ENCODE measurements at regions not wholly inside any gene's neighbourhood (a gene's known extent, or its start where the extent isn't known, plus 50 kb on each side); places are given as distances from the start of the nearest gene placed in this dataset.

GRCh38 chr13:58048670-58049069 is 417.1 kb downstream of the PCDH17 start:
- H3K9me3 ChIP-seq (ENCODE audit: control insufficient read depth in 1 of 2, low read length in 2 of 2), result no peaks in the 10 kb centered on the region
- no peaks in the 10 kb centered on the region for H3K4me1 ChIP-seq (ENCODE audit: insufficient read depth, low read length)
- no peak for DNase-seq
- H3K27me3 ChIP-seq (ENCODE audit: insufficient read depth, low read length), result no peaks in the 10 kb centered on the region
- Mint-ChIP-seq H3K36me3 (no peaks in the 10 kb centered on the region), H3K4me1 (no peaks in the 10 kb centered on the region), H3K27ac (no peak overlapping the region), H3K27me3 (no peaks in the 10 kb centered on the region), H3K4me3 (no peak overlapping the region), H3K9me3 (peaks cover 2 to 12% (median 6%) of the 10 kb centered on the region in 8 donors)
- intact Hi-C loops (cut with micrococcal nuclease), result no loop called here
- CTCF ChIA-PET (ENCODE audit: partially characterized antibody), result no interaction called here
- no peak overlapping the region for H3K4me3 ChIP-seq (ENCODE audit: low read length in 2 of 2)
- POLR2A ChIA-PET (ENCODE audit: partially characterized antibody), result no interaction called here
- no peaks in the 10 kb centered on the region for H3K36me3 ChIP-seq (ENCODE audit: insufficient read depth, low read length)
- H3K27ac ChIP-seq (ENCODE audit: low read depth, low read length), result no peak overlapping the region

GRCh38 chr13:58051396-58051795 is 419.9 kb downstream of the PCDH17 start:
- no peak overlapping the region for H3K27ac Mint-ChIP-seq
- Histone ChIP-seq H3K4me3 (ENCODE audit: low read length in 2 of 2) (no peak overlapping the region), H3K27ac (ENCODE audit: low read depth, low read length) (no peak overlapping the region), H3K4me1 (ENCODE audit: insufficient read depth, low read length) (no peaks in the 10 kb centered on the region), H3K27me3 (ENCODE audit: insufficient read depth, low read length) (no peaks in the 10 kb centered on the region), H3K9me3 (ENCODE audit: control insufficient read depth in 1 of 2, low read length in 2 of 2) (no peaks in the 10 kb centered on the region), H3K36me3 (ENCODE audit: insufficient read depth, low read length) (no peaks in the 10 kb centered on the region)
- no peak for DNase-seq
- no peak overlapping the region for H3K4me3 Mint-ChIP-seq
- H3K4me1 Mint-ChIP-seq, result no peaks in the 10 kb centered on the region
- intact Hi-C loops (cut with micrococcal nuclease), result no loop called here
- H3K36me3 Mint-ChIP-seq, result no peaks in the 10 kb centered on the region
- ChIA-PET POLR2A (ENCODE audit: partially characterized antibody) (no interaction called here), CTCF (ENCODE audit: partially characterized antibody) (no interaction called here)
- H3K27me3 Mint-ChIP-seq, result no peaks in the 10 kb centered on the region
- H3K9me3 Mint-ChIP-seq, result peaks cover 1 to 12% (median 5%) of the 10 kb centered on the region in 8 donors

- Mint-ChIP-seq H3K27ac (no peak overlapping the region), H3K9me3 (peaks cover 0 to 12% (median 5%) of the 10 kb centered on the region in 8 donors), H3K4me1 (no peaks in the 10 kb centered on the region), H3K4me3 (no peak overlapping the region), H3K27me3 (no peaks in the 10 kb centered on the region), H3K36me3 (no peaks in the 10 kb centered on the region)
- H3K27ac ChIP-seq (ENCODE audit: low read depth, low read length), result no peak overlapping the region
- POLR2A ChIA-PET (ENCODE audit: partially characterized antibody), result no interaction called here
- no peak overlapping the region for H3K4me3 ChIP-seq (ENCODE audit: low read length in 2 of 2)
- H3K9me3 ChIP-seq (ENCODE audit: control insufficient read depth in 1 of 2, low read length in 2 of 2), result no peaks in the 10 kb centered on the region
- H3K36me3 ChIP-seq (ENCODE audit: insufficient read depth, low read length), result no peaks in the 10 kb centered on the region
- CTCF ChIA-PET (ENCODE audit: partially characterized antibody), result no interaction called here
- no peaks in the 10 kb centered on the region for H3K4me1 ChIP-seq (ENCODE audit: insufficient read depth, low read length)
- DNase-seq, result no peak
- intact Hi-C loops (cut with micrococcal nuclease), result no loop called here
- no peaks in the 10 kb centered on the region for H3K27me3 ChIP-seq (ENCODE audit: insufficient read depth, low read length)
Observed at GRCh38 chr13:58051807-58052375, 420.3 kb downstream of the PCDH17 start.

- Mint-ChIP-seq H3K27me3 (no peaks in the 10 kb centered on the region), H3K4me1 (no peaks in the 10 kb centered on the region), H3K36me3 (no peaks in the 10 kb centered on the region), H3K4me3 (no peak overlapping the region), H3K9me3 (peaks cover 0 to 11% (median 2%) of the 10 kb centered on the region in 8 donors), H3K27ac (no peak overlapping the region)
- H3K27me3 ChIP-seq (ENCODE audit: insufficient read depth, low read length), result no peaks in the 10 kb centered on the region
- H3K4me3 ChIP-seq (ENCODE audit: low read length in 2 of 2), result no peak overlapping the region
- H3K4me1 ChIP-seq (ENCODE audit: insufficient read depth, low read length), result no peaks in the 10 kb centered on the region
- no peak overlapping the region for H3K27ac ChIP-seq (ENCODE audit: low read depth, low read length)
- CTCF ChIA-PET (ENCODE audit: partially characterized antibody), result no interaction called here
- DNase-seq, result no peak
- no peaks in the 10 kb centered on the region for H3K9me3 ChIP-seq (ENCODE audit: control insufficient read depth in 1 of 2, low read length in 2 of 2)
- intact Hi-C loops (cut with micrococcal nuclease), result no loop called here
- H3K36me3 ChIP-seq (ENCODE audit: insufficient read depth, low read length), result no peaks in the 10 kb centered on the region
- POLR2A ChIA-PET (ENCODE audit: partially characterized antibody), result no interaction called here
Observed at GRCh38 chr13:58056426-58056825, 424.9 kb downstream of the PCDH17 start.

- H3K4me1 Mint-ChIP-seq, result no peaks in the 10 kb centered on the region
- H3K4me3 ChIP-seq (ENCODE audit: low read length in 2 of 2), result no peak overlapping the region
- H3K4me1 ChIP-seq (ENCODE audit: insufficient read depth, low read length), result no peaks in the 10 kb centered on the region
- ChIA-PET CTCF (ENCODE audit: partially characterized antibody) (no interaction called here), POLR2A (ENCODE audit: partially characterized antibody) (no interaction called here)
- peaks cover 0 to 7% (median under 1%) of the 10 kb centered on the region in 8 donors for H3K9me3 Mint-ChIP-seq
- H3K36me3 Mint-ChIP-seq, result no peaks in the 10 kb centered on the region
- H3K27me3 ChIP-seq (ENCODE audit: insufficient read depth, low read length), result no peaks in the 10 kb centered on the region
- H3K36me3 ChIP-seq (ENCODE audit: insufficient read depth, low read length), result no peaks in the 10 kb centered on the region
- H3K27ac Mint-ChIP-seq, result no peak overlapping the region
- intact Hi-C loops (cut with micrococcal nuclease), result no loop called here
- no peaks in the 10 kb centered on the region for H3K27me3 Mint-ChIP-seq
- H3K4me3 Mint-ChIP-seq, result no peak overlapping the region
- no peak overlapping the region for H3K27ac ChIP-seq (ENCODE audit: low read depth, low read length)
- H3K9me3 ChIP-seq (ENCODE audit: control insufficient read depth in 1 of 2, low read length in 2 of 2), result no peaks in the 10 kb centered on the region
- no peak for DNase-seq
Observed at GRCh38 chr13:58059624-58060023, 428.1 kb downstream of the PCDH17 start.

- intact Hi-C loops (cut with micrococcal nuclease), result no loop called here
- peaks cover 0 to 11% (median 0%) of the 10 kb centered on the region in 8 donors for H3K9me3 Mint-ChIP-seq
- H3K36me3 Mint-ChIP-seq, result no peaks in the 10 kb centered on the region
- H3K27me3 Mint-ChIP-seq, result no peaks in the 10 kb centered on the region
- H3K9me3 ChIP-seq (ENCODE audit: control insufficient read depth in 1 of 2, low read length in 2 of 2), result no peaks in the 10 kb centered on the region
- H3K4me3 ChIP-seq (ENCODE audit: low read length in 2 of 2), result no peak overlapping the region
- H3K27ac Mint-ChIP-seq, result no peak overlapping the region
- CTCF ChIA-PET (ENCODE audit: partially characterized antibody), result no interaction called here
- no peak overlapping the region for H3K4me3 Mint-ChIP-seq
- H3K27ac ChIP-seq (ENCODE audit: low read depth, low read length), result no peak overlapping the region
- H3K4me1 Mint-ChIP-seq, result no peaks in the 10 kb centered on the region
- H3K27me3 ChIP-seq (ENCODE audit: insufficient read depth, low read length), result no peaks in the 10 kb centered on the region
- H3K36me3 ChIP-seq (ENCODE audit: insufficient read depth, low read length), result no peaks in the 10 kb centered on the region
- H3K4me1 ChIP-seq (ENCODE audit: insufficient read depth, low read length), result no peaks in the 10 kb centered on the region
- POLR2A ChIA-PET (ENCODE audit: partially characterized antibody), result no interaction called here
- DNase-seq, result no peak
Observed at GRCh38 chr13:58080806-58081205, 449.3 kb downstream of the PCDH17 start.

GRCh38 chr13:58081301-58081820 is 449.8 kb downstream of the PCDH17 start:
- Mint-ChIP-seq H3K4me1 (no peaks in the 10 kb centered on the region), H3K27ac (no peak overlapping the region)
- intact Hi-C loops (cut with micrococcal nuclease), result no loop called here

GRCh38 chr13:58083064-58083463 is 451.5 kb downstream of the PCDH17 start:
- Mint-ChIP-seq H3K4me3 (no peak overlapping the region), H3K4me1 (no peaks in the 10 kb centered on the region), H3K9me3 (peaks cover 0 to 11% (median 2%) of the 10 kb centered on the region in 8 donors), H3K36me3 (no peaks in the 10 kb centered on the region), H3K27ac (no peak overlapping the region), H3K27me3 (no peaks in the 10 kb centered on the region)
- no peak for DNase-seq
- Histone ChIP-seq H3K27ac (ENCODE audit: low read depth, low read length) (no peak overlapping the region), H3K4me1 (ENCODE audit: insufficient read depth, low read length) (no peaks in the 10 kb centered on the region), H3K27me3 (ENCODE audit: insufficient read depth, low read length) (no peaks in the 10 kb centered on the region), H3K9me3 (ENCODE audit: control insufficient read depth in 1 of 2, low read length in 2 of 2) (no peaks in the 10 kb centered on the region), H3K4me3 (ENCODE audit: low read length in 2 of 2) (no peak overlapping the region), H3K36me3 (ENCODE audit: insufficient read depth, low read length) (no peaks in the 10 kb centered on the region)
- intact Hi-C loops (cut with micrococcal nuclease), result no loop called here
- ChIA-PET CTCF (ENCODE audit: partially characterized antibody) (no interaction called here), POLR2A (ENCODE audit: partially characterized antibody) (no interaction called here)

More at GRCh38 chr13:58081301-58081820, 449.8 kb downstream of the PCDH17 start:
- Histone ChIP-seq H3K4me1 (ENCODE audit: insufficient read depth, low read length) (no peaks in the 10 kb centered on the region), H3K4me3 (ENCODE audit: low read length in 2 of 2) (no peak overlapping the region), H3K9me3 (ENCODE audit: control insufficient read depth in 1 of 2, low read length in 2 of 2) (no peaks in the 10 kb centered on the region), H3K27me3 (ENCODE audit: insufficient read depth, low read length) (no peaks in the 10 kb centered on the region), H3K27ac (ENCODE audit: low read depth, low read length) (no peak overlapping the region), H3K36me3 (ENCODE audit: insufficient read depth, low read length) (no peaks in the 10 kb centered on the region)
- ChIA-PET CTCF (ENCODE audit: partially characterized antibody) (no interaction called here), POLR2A (ENCODE audit: partially characterized antibody) (no interaction called here)
- H3K9me3 Mint-ChIP-seq, result peaks cover 0 to 9% (median 0%) of the 10 kb centered on the region in 8 donors
- H3K27me3 Mint-ChIP-seq, result no peaks in the 10 kb centered on the region
- no peak overlapping the region for H3K4me3 Mint-ChIP-seq
- H3K36me3 Mint-ChIP-seq, result no peaks in the 10 kb centered on the region
- no peak for DNase-seq

Data from CD4-positive, alpha-beta memory T cell (primary cell).